Mucosa of descending colon (tissue), 3 donors: ENCODE measurements at regions not wholly inside any gene's neighbourhood (a gene's known extent, or its start where the extent isn't known, plus 50 kb on each side); places are given as distances from the start of the nearest gene placed in this dataset.
"Not testable (repeated sequence)": the region's sequence is repeated elsewhere in the genome, so short reads cannot be mapped to it uniquely, and the experiment has no call there.

ENCODE experiments used
- ATAC-seq: fragments of 200-7000 bp; cut with Tn5 transposase; one replicate; pipeline ENCODE4 v1.9.1; 2020; ENCODE audit warnings: mild to moderate bottlenecking, moderate library complexity
- DNase-seq, 3 donors: peaks; one replicate each; pipeline ENCODE4 v3.0.0-alpha.2; 2020
- H3K36me3 ChIP-seq: fragments of 200-600 bp; one replicate; pipeline ENCODE4 v1.8.0; 2021; ENCODE audit warnings: low read depth, mild to moderate bottlenecking
- H3K4me1 ChIP-seq: fragments of 200-600 bp; one replicate; pipeline ENCODE4 v1.8.0; 2021; ENCODE audit warnings: low read depth, mild to moderate bottlenecking
- H3K4me3 ChIP-seq: fragments of 200-600 bp; one replicate; pipeline ENCODE4 v1.8.0; 2021; ENCODE audit warnings: mild to moderate bottlenecking
- H3K9me3 ChIP-seq: fragments of 200-600 bp; one replicate; pipeline ENCODE4 v1.8.0; 2021; ENCODE audit warnings: mild to moderate bottlenecking
- intact Hi-C, 2 donors: fragments of 100-400 bp; cut with DNase I in 1 of 2; cut with micrococcal nuclease in 1 of 2; formaldehyde crosslinking; loops; one replicate each; pipeline versions ENCODE4 v1.11.0 to v1.11.1; 2022; cut with DNase I, micrococcal nuclease
- TF ChIP-seq, protein P1 (sequence below): fragments of 200-600 bp; IDR thresholded peaks from one replicate; pipeline ENCODE4 v1.8.0; 2022; ENCODE audit warnings: antibody characterized with exemption, mild to moderate bottlenecking
- donor health status: DM: no; HTN: no; CAD: no; lungs with moderate emphysema.
- donor health status: DM: no; HTN: no; CAD: no.
- donor health status: DM: no; HTN: yes; CAD: no.

GRCh38 chr3:124347418-124347817 is 355.5 kb upstream of the ROPN1 start:
- ATAC-seq (no peak), DNase-seq (no peak)
- Histone ChIP-seq H3K4me1 (no peaks in the 10 kb centered on the region), H3K36me3 (no peaks in the 10 kb centered on the region), H3K4me3 (no peak overlapping the region), H3K9me3 (no peaks in the 10 kb centered on the region)
- TF ChIP-seq, protein P1, sequence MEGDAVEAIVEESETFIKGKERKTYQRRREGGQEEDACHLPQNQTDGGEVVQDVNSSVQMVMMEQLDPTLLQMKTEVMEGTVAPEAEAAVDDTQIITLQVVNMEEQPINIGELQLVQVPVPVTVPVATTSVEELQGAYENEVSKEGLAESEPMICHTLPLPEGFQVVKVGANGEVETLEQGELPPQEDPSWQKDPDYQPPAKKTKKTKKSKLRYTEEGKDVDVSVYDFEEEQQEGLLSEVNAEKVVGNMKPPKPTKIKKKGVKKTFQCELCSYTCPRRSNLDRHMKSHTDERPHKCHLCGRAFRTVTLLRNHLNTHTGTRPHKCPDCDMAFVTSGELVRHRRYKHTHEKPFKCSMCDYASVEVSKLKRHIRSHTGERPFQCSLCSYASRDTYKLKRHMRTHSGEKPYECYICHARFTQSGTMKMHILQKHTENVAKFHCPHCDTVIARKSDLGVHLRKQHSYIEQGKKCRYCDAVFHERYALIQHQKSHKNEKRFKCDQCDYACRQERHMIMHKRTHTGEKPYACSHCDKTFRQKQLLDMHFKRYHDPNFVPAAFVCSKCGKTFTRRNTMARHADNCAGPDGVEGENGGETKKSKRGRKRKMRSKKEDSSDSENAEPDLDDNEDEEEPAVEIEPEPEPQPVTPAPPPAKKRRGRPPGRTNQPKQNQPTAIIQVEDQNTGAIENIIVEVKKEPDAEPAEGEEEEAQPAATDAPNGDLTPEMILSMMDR, result no peak
- intact Hi-C loops, result no loop called here

DNA sequence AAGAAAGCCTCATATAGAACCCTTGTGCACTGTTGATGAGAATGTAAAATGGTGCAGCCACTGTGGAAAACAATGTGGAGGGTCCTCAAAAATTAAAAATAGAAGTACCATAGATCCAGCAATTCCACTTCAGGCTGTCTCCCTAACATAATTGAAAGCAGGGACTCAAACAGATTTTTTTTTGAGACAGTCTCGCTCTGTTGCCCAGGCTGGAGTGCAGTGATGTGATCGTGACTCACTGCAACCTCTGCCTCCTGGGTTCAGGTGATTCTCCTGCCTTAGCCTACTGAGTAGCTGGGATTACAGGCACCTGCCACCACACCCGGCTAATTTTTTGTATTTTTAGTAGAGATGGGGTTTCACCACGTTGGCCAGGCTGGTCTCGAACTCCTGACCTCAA is 356.6 kb upstream of the ROPN1 start:
- ATAC-seq, intact Hi-C loops, H3K4me1 ChIP-seq, H3K9me3 ChIP-seq, H3K4me3 ChIP-seq, DNase-seq, H3K36me3 ChIP-seq: not testable (repeated sequence)

GRCh38 chr3:124351430-124352148 is 359.7 kb upstream of the ROPN1 start:
- no peaks in the 10 kb centered on the region for H3K4me1 ChIP-seq
- H3K9me3 ChIP-seq, result no peaks in the 10 kb centered on the region
- TF ChIP-seq, protein P1, result no peak
- DNase-seq (peak in 1 of 3 donors; percentile 50), ATAC-seq (peak; percentile 76)
- intact Hi-C loops, result loop anchor here (5.0 to 10.0 kb wide), 3 partner anchors 113 to 203 kb away; no protein-coding TSS in a partner anchor
- H3K4me3 ChIP-seq, result no peak overlapping the region
- H3K36me3 ChIP-seq, result no peaks in the 10 kb centered on the region

- H3K36me3 ChIP-seq, result no peaks in the 10 kb centered on the region
- H3K9me3 ChIP-seq, result no peaks in the 10 kb centered on the region
- intact Hi-C loops, result loop anchor here (5.0 to 10.0 kb wide), 3 partner anchors 113 to 203 kb away; no protein-coding TSS in a partner anchor
- DNase-seq (no peak), ATAC-seq (no peak)
- no peak overlapping the region for H3K4me3 ChIP-seq
- H3K4me1 ChIP-seq, result no peaks in the 10 kb centered on the region
- TF ChIP-seq, protein P1, result no peak
Measured at GRCh38 chr3:124352149-124352539, 360.2 kb upstream of the ROPN1 start.

- intact Hi-C loops, result loop anchor here (5.0 to 10.0 kb wide), 3 partner anchors 111 to 201 kb away; no protein-coding TSS in a partner anchor
- no peak for DNase-seq
- Histone ChIP-seq H3K9me3 (no peaks in the 10 kb centered on the region), H3K36me3 (no peaks in the 10 kb centered on the region), H3K4me1 (no peaks in the 10 kb centered on the region), H3K4me3 (no peak overlapping the region)
- TF ChIP-seq, protein P1, result no peak
- ATAC-seq, result no peak
Measured at GRCh38 chr3:124353691-124354090, 361.8 kb upstream of the ROPN1 start.

DNA sequence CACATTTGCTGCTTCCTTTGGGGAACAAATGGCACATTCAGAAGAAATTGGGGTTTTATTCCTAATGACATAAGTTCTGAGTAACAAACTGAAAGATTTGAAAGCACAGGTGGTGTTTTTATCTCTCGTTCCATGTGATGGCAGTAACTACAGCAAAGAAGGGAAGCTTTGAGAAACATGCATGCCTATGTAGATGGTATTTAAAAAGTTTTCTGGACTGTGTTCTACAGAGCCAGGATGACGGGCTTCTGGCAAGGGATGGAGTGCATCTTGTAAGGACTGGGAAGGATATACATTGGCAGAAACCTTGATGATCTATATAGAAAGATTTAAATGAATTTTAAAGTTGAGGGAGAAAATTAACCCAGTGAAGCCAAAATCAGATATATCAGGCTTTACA is 362.2 kb upstream of the ROPN1 start:
- no peaks in the 10 kb centered on the region for H3K36me3 ChIP-seq
- TF ChIP-seq, protein P1, result no peak
- intact Hi-C loops, result loop anchor here (5.0 to 10.0 kb wide), 3 partner anchors 111 to 201 kb away; no protein-coding TSS in a partner anchor
- ATAC-seq (no peak), DNase-seq (no peak)
- H3K4me1 ChIP-seq, result no peaks in the 10 kb centered on the region
- H3K4me3 ChIP-seq, result no peak overlapping the region
- H3K9me3 ChIP-seq, result no peaks in the 10 kb centered on the region
